ENCODE measurements at regions not wholly inside any gene's neighbourhood (a gene's known extent, or its start where the extent isn't known, plus 50 kb on each side); places are given as distances from the start of the nearest gene placed in this dataset.

DNA sequence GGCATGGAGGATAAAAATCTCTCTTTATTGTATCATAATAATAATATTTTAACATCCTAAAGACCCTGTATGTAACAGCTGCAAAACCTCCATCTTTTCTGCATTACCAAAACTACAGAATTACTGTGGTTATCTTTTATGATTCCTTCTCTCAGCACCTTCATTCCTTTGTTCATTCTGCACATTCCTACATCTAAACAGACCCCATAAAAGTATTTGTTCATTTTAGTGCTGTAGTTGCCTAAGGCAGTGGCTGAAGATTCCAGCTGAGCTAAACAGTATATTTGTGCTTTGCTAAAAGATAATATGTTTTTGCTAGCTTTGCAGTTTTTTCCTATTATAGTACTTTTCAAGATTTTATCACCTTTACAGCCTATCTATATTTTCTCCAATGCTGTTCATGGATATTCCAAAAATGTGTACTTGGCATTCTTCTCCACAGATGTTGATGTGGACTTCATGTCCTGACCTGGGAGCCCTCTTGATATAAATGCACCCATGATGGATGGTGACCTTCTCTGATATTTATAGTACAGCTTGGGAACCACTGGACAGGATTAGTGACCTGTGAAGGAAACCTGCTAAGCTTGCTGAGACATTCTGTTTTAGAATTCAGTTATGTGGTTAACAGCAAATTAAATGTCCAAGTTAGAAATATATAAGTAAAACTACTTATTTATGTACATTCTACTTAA, 2832.9 kb upstream of the PCDH20 start:
- CTCF ChIA-PET, result no interaction called here
- H3K27me3 ChIP-seq (ENCODE audit: insufficient read depth, low read length), result no peaks in the 10 kb centered on the region
- H3K27ac ChIP-seq (ENCODE audit: low read depth, low read length), result no peak overlapping the region
- TF ChIP-seq EGR1 (IDR thresholded peaks at IDR 0.05; ENCODE audit: low read depth), result no peak
- no peak for TF ChIP-seq CEBPB (IDR thresholded peaks at IDR 0.05; ENCODE audit: low read depth)
- no peak for TF ChIP-seq POLR2A (IDR thresholded peaks at IDR 0.05; ENCODE audit: borderline replicate concordance, extremely low read depth, insufficient read depth, insufficient read length)
- TF ChIP-seq ZFX (IDR thresholded peaks at IDR 0.05), result no peak
- no peak for TF ChIP-seq ZNF274 (IDR thresholded peaks at IDR 0.05; ENCODE audit: low read depth, low read length)
- TF ChIP-seq SRF (IDR thresholded peaks at IDR 0.05; ENCODE audit: low read depth), result no peak
- no peak for TF ChIP-seq MAX (IDR thresholded peaks at IDR 0.05)
- TF ChIP-seq TCF7L2 (IDR thresholded peaks at IDR 0.05; ENCODE audit: borderline replicate concordance, extremely low read depth, insufficient read depth, insufficient read length), result no peak
- BruUV-seq (replicated peaks), result no TSS peak
- no peaks in the 10 kb centered on the region for H3K4me1 ChIP-seq (ENCODE audit: control insufficient read depth in 1 of 2, insufficient read depth in 2 of 2, low read length in 2 of 2)
- DNase-seq (ENCODE audit: low read depth, low spot score) (no peak), ATAC-seq (no peak)
- no peak overlapping the region for H3K4me2 ChIP-seq (ENCODE audit: low read length)
- H3K9ac ChIP-seq (ENCODE audit: low read length), result no peak overlapping the region
- POLR2A ChIA-PET, result no interaction called here
- no peak overlapping the region for H3K4me3 ChIP-seq (replicated peaks in 1 of 2; ENCODE audit: low read depth in 1 of 2, low read length in 2 of 2)
- RAD21 ChIA-PET (ENCODE audit: low non-redundant PET in 1 of 2, low total read pairs in 2 of 2, uncharacterized antibody in 2 of 2, unreplicated experiment in 2 of 2), result no interaction called here
- H3K36me3 ChIP-seq (ENCODE audit: control insufficient read depth in 1 of 2, insufficient read depth in 2 of 2, low read length in 2 of 2), result no peaks in the 10 kb centered on the region
- H4K20me1 ChIP-seq (ENCODE audit: insufficient read depth), result no peaks in the 10 kb centered on the region
- no peak overlapping the region for H2AFZ ChIP-seq (ENCODE audit: low read depth, low read length, poor library complexity, severe bottlenecking)
- H3K9me3 ChIP-seq (ENCODE audit: control insufficient read depth in 1 of 2, insufficient read depth in 1 of 2, low read depth in 1 of 2, low read length in 2 of 2), result peaks cover 0 to 6% of the 10 kb centered on the region in 2 experiments; a peak in 1 of 4 replicates
- no peaks in the 10 kb centered on the region for H3K79me2 ChIP-seq (ENCODE audit: insufficient read depth, low read length)
- intact Hi-C loops (cut with micrococcal nuclease), result no loop called here
- no peaks in the 10 kb centered on the region for H3K9me2 ChIP-seq (ENCODE audit: insufficient read depth)

DNA sequence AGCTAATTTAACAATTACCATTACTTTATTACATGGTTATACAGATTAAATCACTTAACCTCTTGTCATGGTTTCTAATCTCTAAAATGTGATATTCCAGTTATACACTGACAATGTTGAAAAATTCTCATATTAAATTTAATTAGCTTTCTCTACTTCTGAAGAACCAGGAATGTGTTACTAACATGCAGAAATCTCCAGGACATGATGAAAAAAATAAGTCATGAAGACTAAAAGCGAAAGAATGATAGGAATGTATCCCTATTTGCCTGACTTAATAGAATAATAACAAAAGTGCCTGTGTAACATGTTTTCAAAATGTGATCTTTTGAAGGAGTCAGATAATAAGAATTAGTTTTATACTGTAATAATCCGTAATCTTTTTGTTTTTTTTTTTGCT, 2823.7 kb upstream of the PCDH20 start:
- ChIA-PET POLR2A (no interaction called here), CTCF (no interaction called here), RAD21 (ENCODE audit: low non-redundant PET in 1 of 2, low total read pairs in 2 of 2, uncharacterized antibody in 2 of 2, unreplicated experiment in 2 of 2) (no interaction called here)
- no peak overlapping the region for H3K27ac ChIP-seq (ENCODE audit: low read depth, low read length)
- intact Hi-C loops (cut with micrococcal nuclease), result no loop called here
- TF ChIP-seq YY1 (IDR thresholded peaks at IDR 0.05; ENCODE audit: extremely low read depth, insufficient replicate concordance, low read depth, low read length), result no peak
- no peak for ATAC-seq
- no peaks in the 10 kb centered on the region for H4K20me1 ChIP-seq (ENCODE audit: insufficient read depth)
- H2AFZ ChIP-seq (ENCODE audit: low read depth, low read length, poor library complexity, severe bottlenecking), result no peak overlapping the region
- H3K9me3 ChIP-seq (ENCODE audit: control insufficient read depth in 1 of 2, insufficient read depth in 1 of 2, low read depth in 1 of 2, low read length in 2 of 2), result no peaks in the 10 kb centered on the region
- no peaks in the 10 kb centered on the region for H3K4me1 ChIP-seq (ENCODE audit: control insufficient read depth in 1 of 2, insufficient read depth in 2 of 2, low read length in 2 of 2)
- no peaks in the 10 kb centered on the region for H3K9me2 ChIP-seq (ENCODE audit: insufficient read depth)
- H3K9ac ChIP-seq (ENCODE audit: low read length), result no peak overlapping the region
- BruUV-seq (replicated peaks), result no TSS peak
- H3K27me3 ChIP-seq (ENCODE audit: insufficient read depth, low read length), result no peaks in the 10 kb centered on the region
- no peaks in the 10 kb centered on the region for H3K79me2 ChIP-seq (ENCODE audit: insufficient read depth, low read length)
- no peak overlapping the region for H3K4me3 ChIP-seq (replicated peaks in 1 of 2; ENCODE audit: low read depth in 1 of 2, low read length in 2 of 2)
- no peak for DNase-seq (ENCODE audit: low read depth, low spot score)
- H3K4me2 ChIP-seq (ENCODE audit: low read length), result no peak overlapping the region
- H3K36me3 ChIP-seq (ENCODE audit: control insufficient read depth in 1 of 2, insufficient read depth in 2 of 2, low read length in 2 of 2), result no peaks in the 10 kb centered on the region

Data from HCT116 (cell line).